K562 (cell line): ENCODE measurements at regions not wholly inside any gene's neighbourhood (a gene's known extent, or its start where the extent isn't known, plus 50 kb on each side); places are given as distances from the start of the nearest gene placed in this dataset.
A peak's percentile ranks its signal among the peaks of the same experiment; 100 is the strongest.

Source experiments
- ATAC-seq: fragments of 200-7000 bp; cut with Tn5 transposase; 3 replicates; pipeline ENCODE4 v1.9.1; 2020; ENCODE audit warnings: moderate library complexity
- BruUV-seq: library from RNA; stranded (reverse); fragments of 400-500 nt; replicated peaks from 2 replicates; lab custom pipeline; 2021; lab: Mats Ljungman, UMichigan
- CTCF ChIA-PET: fragments of 300-600 bp; formaldehyde crosslinking; extraction: SDS; loops from one replicate; lab custom pipeline; 2021; ENCODE audit warnings: low intra/inter-chr PET ratio; lab: Yijun Ruan, JAX
- POLR2A ChIA-PET: fragments of 300-600, 350-650 bp; sonication (Branson Sonifier 250); formaldehyde crosslinking; extraction: SDS; loops from one replicate; lab custom pipeline; 2021; ENCODE audit warnings: antibody characterized with exemption, inconsistent platforms; lab: Yijun Ruan, JAX
- DNase-seq, 4 experiments: peaks; one replicate each; pipeline versions ENCODE4 v3.0.0 to v3.0.0-alpha.2; 2011 to 2018; ENCODE audit warnings: low spot score in 3 of 4, mixed read lengths in 3 of 4; ENCODE audit errors: extremely low read depth in 1 of 4
- FAIRE-seq: peaks from 2 replicates; lab custom pipeline; 2011; peaks lifted over from hg19 to GRCh38; lab: Jason Lieb, UNC
- H2AFZ ChIP-seq: 2 replicates; pipeline ENCODE4 v1.6.0; 2011; ENCODE audit warnings: low read depth, low read length, control low read depth, inconsistent platforms
- H3K27ac ChIP-seq: fragments of 200-600 bp; 3 replicates; pipeline ENCODE4 v1.8.0; 2011; ENCODE audit warnings: low read depth, mild to moderate bottlenecking, control low read depth, inconsistent platforms, low read length, moderate library complexity, mixed read lengths; ENCODE audit errors: extremely low read depth
- H3K27me3 ChIP-seq, 2 experiments: fragments of 300-600 bp in 1 of 2; 2 replicates in 1 of 2; 3 replicates in 1 of 2; pipeline versions ENCODE4 v1.6.0 to v1.8.0; 2011; ENCODE audit warnings: inconsistent platforms in 2 of 2, low read length in 2 of 2, mild to moderate bottlenecking in 1 of 2, mixed read lengths in 1 of 2, moderate library complexity in 1 of 2; ENCODE audit not compliant: control insufficient read depth in 2 of 2, insufficient read depth in 2 of 2
- H3K36me3 ChIP-seq: fragments of 300-600 bp; 3 replicates; pipeline ENCODE4 v1.8.0; 2011; ENCODE audit warnings: mild to moderate bottlenecking, low read length, inconsistent platforms; ENCODE audit not compliant: control insufficient read depth, insufficient read depth
- H3K4me1 ChIP-seq, 2 experiments: fragments of 200-600 bp in 1 of 2; replicated peaks in 1 of 2; 2 replicates in 1 of 2; 3 replicates in 1 of 2; pipeline versions ENCODE4 v1.5.1 to v1.8.0; 2011; ENCODE audit warnings: inconsistent platforms in 2 of 2, low read length in 2 of 2, mild to moderate bottlenecking in 1 of 2, mixed read lengths in 1 of 2, moderate library complexity in 1 of 2; ENCODE audit not compliant: control insufficient read depth in 2 of 2, insufficient read depth in 2 of 2
- H3K4me2 ChIP-seq: 2 replicates; pipeline ENCODE4 v1.6.1; 2011; ENCODE audit warnings: low read length, control low read depth, inconsistent platforms, mixed read lengths; ENCODE audit not compliant: insufficient read depth
- H3K4me3 ChIP-seq: fragments of 200-600 bp; sonication (generic), shearing (Covaris generic); 2 replicates; pipeline ENCODE4 v1.5.1; 2016; ENCODE audit warnings: control low read depth, inconsistent platforms
- H3K79me2 ChIP-seq: fragments of 200-600 bp; 3 replicates; pipeline ENCODE4 v1.8.0; 2011; ENCODE audit warnings: low read length, inconsistent platforms; ENCODE audit not compliant: control insufficient read depth, insufficient read depth
- H3K9ac ChIP-seq, 2 experiments: 2 replicates each; pipeline versions ENCODE4 v1.6.0 to v1.6.1; 2011; ENCODE audit warnings: low read depth in 2 of 2, low read length in 2 of 2, control low read depth in 1 of 2, inconsistent platforms in 1 of 2, mild to moderate bottlenecking in 1 of 2, mixed read lengths in 1 of 2; ENCODE audit not compliant: insufficient read depth in 1 of 2
- H3K9me1 ChIP-seq: one replicate; pipeline ENCODE4 v1.6.0; 2011; ENCODE audit warnings: inconsistent platforms, mild to moderate bottlenecking, low read length, moderate library complexity; ENCODE audit not compliant: control insufficient read depth, insufficient read depth
- H3K9me3 ChIP-seq: replicated peaks from 2 replicates; pipeline ENCODE4 v1.5.1; 2011; ENCODE audit warnings: low read depth, low read length, inconsistent platforms; ENCODE audit not compliant: control insufficient read depth, insufficient read depth
- H4K20me1 ChIP-seq: replicated peaks from 2 replicates; pipeline ENCODE4 v1.6.1; 2011; ENCODE audit warnings: low read length, inconsistent platforms, mixed read lengths; ENCODE audit not compliant: control insufficient read depth, insufficient read depth
- CC2D1A ChIP-seq: fragments of 450-650 bp; IDR thresholded peaks from 2 replicates; pipeline ENCODE4 v1.6.1; 2017; ENCODE audit warnings: mild to moderate bottlenecking
- CREM ChIP-seq: IDR thresholded peaks from 2 replicates; pipeline ENCODE4 v1.6.1; 2014; ENCODE audit warnings: antibody characterized with exemption, low read depth
- DLX4 ChIP-seq: fragments of 250-450 bp; sonication (Bioruptor Pico); IDR thresholded peaks from 2 replicates; pipeline ENCODE4 v1.6.1; 2021; ENCODE audit warnings: mild to moderate bottlenecking
- GTF2F1 ChIP-seq: IDR thresholded peaks from 2 replicates; pipeline ENCODE4 v1.6.1; 2011; ENCODE audit warnings: low read depth, low read length, improper control_type of control experiment
- IFI16 ChIP-seq: fragments of 250-450 bp; sonication (Bioruptor Pico); IDR thresholded peaks from 2 replicates; pipeline ENCODE4 v2.1.2; 2022; ENCODE audit warnings: mild to moderate bottlenecking, inconsistent platforms
- JUN ChIP-seq, 2 experiments: sonication (generic) in 1 of 2; formaldehyde crosslinking in 1 of 2; IDR thresholded peaks; 2 replicates each; pipeline versions ENCODE4 v1.6.1 to v1.8.0; 2012 to 2022; ENCODE audit warnings: borderline replicate concordance in 2 of 2, mild to moderate bottlenecking in 2 of 2, improper control_type of control experiment in 1 of 2, low read depth in 1 of 2, low read length in 1 of 2, missing genetic modification reagents in 1 of 2
- KAT8 ChIP-seq: fragments of 450-650 bp; IDR thresholded peaks from 2 replicates; pipeline ENCODE4 v1.6.1; 2016; ENCODE audit warnings: low read depth, mild to moderate bottlenecking
- MAFK ChIP-seq: IDR thresholded peaks from 2 replicates; pipeline ENCODE4 v1.6.1; 2011; ENCODE audit warnings: low read length, improper control_type of control experiment
- MCM5 ChIP-seq: fragments of 450-650 bp; IDR thresholded peaks from 2 replicates; pipeline ENCODE4 v1.6.1; 2016; ENCODE audit warnings: low read depth
- MCM7 ChIP-seq, 2 experiments: fragments of 450-650 bp; IDR thresholded peaks; 2 replicates each; pipeline ENCODE4 v1.6.1; 2016 to 2018
- MEF2A ChIP-seq: IDR thresholded peaks from 2 replicates; pipeline ENCODE4 v1.6.1; 2011; ENCODE audit warnings: low read depth, mild to moderate bottlenecking, low read length, moderate library complexity; ENCODE audit not compliant: control insufficient read depth
- NFATC3 ChIP-seq: fragments of 450-650 bp; IDR thresholded peaks from 2 replicates; pipeline ENCODE4 v1.6.1; 2017; ENCODE audit warnings: mild to moderate bottlenecking
- NRF1 ChIP-seq, 2 experiments: fragments of 450-650 bp; IDR thresholded peaks in 1 of 2; conservative IDR thresholded peaks in 1 of 2; 2 replicates each; pipeline ENCODE4 v1.6.1; 2014; ENCODE audit warnings: mild to moderate bottlenecking in 2 of 2
- SMARCA5 ChIP-seq: fragments of 450-650 bp; IDR thresholded peaks from 2 replicates; pipeline ENCODE4 v1.6.1; 2016
- SOX6 ChIP-seq: fragments of 450-650 bp; IDR thresholded peaks from 2 replicates; pipeline ENCODE4 v1.6.1; 2014; ENCODE audit warnings: mild to moderate bottlenecking
- XRCC3 ChIP-seq: fragments of 450-650 bp; IDR thresholded peaks from 2 replicates; pipeline ENCODE4 v1.6.1; 2017; ENCODE audit warnings: mild to moderate bottlenecking, moderate library complexity
- ZBTB26 ChIP-seq: fragments of 450-650 bp; formaldehyde crosslinking; IDR thresholded peaks from 2 replicates; pipeline ENCODE4 v1.4.0; 2022; ENCODE audit warnings: missing genetic modification characterization
- ZNF3 ChIP-seq: fragments of 250-450 bp; sonication (Bioruptor Pico); IDR thresholded peaks from 2 replicates; pipeline ENCODE4 v1.5.0; 2021; ENCODE audit warnings: mild to moderate bottlenecking, moderate library complexity
- WGBS: fragments of 100-300 bp; shearing (Covaris generic); methylation state at CpG from one replicate; pipeline ENCODE4 v1.1.6; 2016; ENCODE audit warnings: low coverage, mixed read lengths; ENCODE audit not compliant: insufficient coverage; ENCODE audit errors: missing lambda C conversion rate; 5-methylcytosine and 5-hydroxymethylcytosine counted together
- in situ Hi-C: fragments of 300-500 bp; cut with MboI; formaldehyde crosslinking; loops from 4 replicates; pipeline ENCODE4 v1.15.0; 2018; ENCODE audit warnings: inconsistent platforms, mixed read lengths
- intact Hi-C: fragments of 100-400 bp; cut with micrococcal nuclease; formaldehyde crosslinking; loops from 2 replicates; pipeline ENCODE4 v1.14.2; 2022
- TF ChIP-seq, protein P1 (sequence below), 2 experiments: fragments of 450-650 bp in 1 of 2; sonication (generic) in 1 of 2; formaldehyde crosslinking in 1 of 2; IDR thresholded peaks in 1 of 2; conservative IDR thresholded peaks in 1 of 2; 2 replicates each; pipeline versions ENCODE4 v1.6.1 to v1.8.1; 2016 to 2023; ENCODE audit warnings: mild to moderate bottlenecking in 2 of 2, moderate library complexity in 2 of 2, inconsistent platforms in 1 of 2, missing genetic modification reagents in 1 of 2
- TF ChIP-seq, protein P2 (sequence below): fragments of 200-800 bp; sonication (Bioruptor generic); IDR thresholded peaks from 2 replicates; pipeline ENCODE4 v1.6.1; 2017; ENCODE audit warnings: missing genetic modification characterization, missing compliant biosample characterization

DNA sequence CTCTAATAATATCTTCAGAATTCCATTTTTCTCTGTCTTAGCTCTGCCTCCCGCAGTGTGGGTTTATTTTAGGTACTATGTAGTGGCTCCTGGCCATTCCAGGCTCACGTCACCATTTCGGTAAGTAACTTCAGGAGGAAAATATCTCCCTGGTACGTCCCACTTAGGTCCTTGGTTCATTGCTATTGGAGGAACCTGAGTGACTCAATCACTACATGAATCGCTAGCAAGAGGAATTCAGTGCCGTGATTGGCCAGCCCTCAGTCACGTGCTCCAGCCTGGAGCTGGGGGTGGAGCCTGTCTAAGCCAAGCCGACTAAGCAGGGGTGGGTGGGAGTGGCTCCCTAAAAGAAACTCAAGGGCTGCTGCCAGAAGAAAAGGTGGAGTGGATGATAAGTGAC, 67.3 kb upstream of the E2F3 start:
- H3K79me2 ChIP-seq: no peaks in the 10 kb centered on the region
- H3K27me3 ChIP-seq: no peaks in the 10 kb centered on the region
- H3K4me2 ChIP-seq: peak overlapping the region; percentile 66
- H3K4me3 ChIP-seq: peak overlapping the region; percentile 14; the same call in 1 of the 2 replicates
- peak overlapping the region; percentile 81 for H2AFZ ChIP-seq
- DNase-seq (peak; percentile 86 to 92 (median 90)), FAIRE-seq (peak; percentile 79), ATAC-seq (peak; percentile 100)
- H3K9me3 ChIP-seq: peaks cover 5% of the 10 kb centered on the region; the same call in 1 of the 2 replicates
- H3K4me1 ChIP-seq: peaks cover 0 to 9% of the 10 kb centered on the region in 2 experiments; a peak in 3 of 5 replicates
- no peaks in the 10 kb centered on the region for H4K20me1 ChIP-seq
- no peaks in the 10 kb centered on the region for H3K9me1 ChIP-seq
- H3K27ac ChIP-seq: peak overlapping the region; percentile 4; the same call in 1 of the 3 replicates
- in situ Hi-C loops: no loop called here
- intact Hi-C loops: no loop called here
- BruUV-seq: no TSS peak
- H3K36me3 ChIP-seq: no peaks in the 10 kb centered on the region
- H3K9ac ChIP-seq: 0 out of 4 replicates have a peak overlapping the region, but pooled peaks of 1 of the 2 experiments have one; percentile 3
- CTCF ChIA-PET: no interaction called here
- POLR2A ChIA-PET: interaction anchor here (0.6 kb wide), 1 partner anchor 1913 kb away, joined by 3 read pairs; no protein-coding TSS in a partner anchor
- 11% methylated on average over 8 of the region's 8 CpGs for WGBS
- TF ChIP-seq NRF1 (conservative IDR thresholded peaks at IDR 0.05 in 1 of 2, IDR thresholded peaks at IDR 0.05 in 1 of 2): peak in 1 of 2 experiments; percentile 40; a peak in 1 of 4 replicates
- TF ChIP-seq MCM5: no peak
- TF ChIP-seq XRCC3: no peak
- TF ChIP-seq KAT8: no peak
- TF ChIP-seq, protein P1, sequence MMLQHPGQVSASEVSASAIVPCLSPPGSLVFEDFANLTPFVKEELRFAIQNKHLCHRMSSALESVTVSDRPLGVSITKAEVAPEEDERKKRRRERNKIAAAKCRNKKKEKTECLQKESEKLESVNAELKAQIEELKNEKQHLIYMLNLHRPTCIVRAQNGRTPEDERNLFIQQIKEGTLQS (IDR thresholded peaks at IDR 0.05): peak; percentile 40; the same call in 1 of the 2 replicates
- TF ChIP-seq, protein P1 (CRISPR knock-in tag; conservative IDR thresholded peaks at IDR 0.05): no peak
- no peak for TF ChIP-seq IFI16 (CRISPR knock-in tag)
- TF ChIP-seq ZBTB26 (CRISPR knock-in tag): no peak
- no peak for TF ChIP-seq MCM7 (IDR thresholded peaks at IDR 0.05)
- TF ChIP-seq DLX4 (CRISPR knock-in tag): no peak
- 0 out of 2 replicates have a peak, but pooled peaks have one; percentile 44 for TF ChIP-seq CREM
- no peak for TF ChIP-seq SOX6
- no peak for TF ChIP-seq SMARCA5
- no peak for TF ChIP-seq ZNF3
- no peak for TF ChIP-seq GTF2F1
- TF ChIP-seq CC2D1A: no peak
- no peak for TF ChIP-seq JUN (IDR thresholded peaks at IDR 0.05; ENCODE audit: borderline replicate concordance, low read depth, low read length)
- TF ChIP-seq JUN (CRISPR knock-in tag; IDR thresholded peaks at IDR 0.05; ENCODE audit: borderline replicate concordance): no peak
- TF ChIP-seq MAFK: no peak
- TF ChIP-seq, protein P2, sequence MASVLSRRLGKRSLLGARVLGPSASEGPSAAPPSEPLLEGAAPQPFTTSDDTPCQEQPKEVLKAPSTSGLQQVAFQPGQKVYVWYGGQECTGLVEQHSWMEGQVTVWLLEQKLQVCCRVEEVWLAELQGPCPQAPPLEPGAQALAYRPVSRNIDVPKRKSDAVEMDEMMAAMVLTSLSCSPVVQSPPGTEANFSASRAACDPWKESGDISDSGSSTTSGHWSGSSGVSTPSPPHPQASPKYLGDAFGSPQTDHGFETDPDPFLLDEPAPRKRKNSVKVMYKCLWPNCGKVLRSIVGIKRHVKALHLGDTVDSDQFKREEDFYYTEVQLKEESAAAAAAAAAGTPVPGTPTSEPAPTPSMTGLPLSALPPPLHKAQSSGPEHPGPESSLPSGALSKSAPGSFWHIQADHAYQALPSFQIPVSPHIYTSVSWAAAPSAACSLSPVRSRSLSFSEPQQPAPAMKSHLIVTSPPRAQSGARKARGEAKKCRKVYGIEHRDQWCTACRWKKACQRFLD: no peak
- TF ChIP-seq MEF2A: no peak
- TF ChIP-seq NFATC3: no peak
